Esophagus squamous epithelium (tissue), 4 donors: ENCODE measurements at regions not wholly inside any gene's neighbourhood (a gene's known extent, or its start where the extent isn't known, plus 50 kb on each side); places are given as distances from the start of the nearest gene placed in this dataset.

Source experiments
- CTCF ChIP-seq, 6 experiments: fragments of 450-650 bp in 4 of 6; fragments of 200-600 bp in 2 of 6; sonication (generic) in 2 of 6; IDR thresholded peaks; one replicate each; pipeline ENCODE4 v1.5.1; 2016 to 2019; ENCODE audit warnings: antibody characterized with exemption in 6 of 6, mild to moderate bottlenecking in 4 of 6, moderate library complexity in 4 of 6
- POLR2A ChIP-seq, 4 donors: fragments of 450-650 bp; IDR thresholded peaks; one replicate each; pipeline ENCODE4 v1.6.1; 2017; ENCODE audit warnings: antibody characterized with exemption in 4 of 4, mild to moderate bottlenecking in 4 of 4, moderate library complexity in 3 of 4

DNA sequence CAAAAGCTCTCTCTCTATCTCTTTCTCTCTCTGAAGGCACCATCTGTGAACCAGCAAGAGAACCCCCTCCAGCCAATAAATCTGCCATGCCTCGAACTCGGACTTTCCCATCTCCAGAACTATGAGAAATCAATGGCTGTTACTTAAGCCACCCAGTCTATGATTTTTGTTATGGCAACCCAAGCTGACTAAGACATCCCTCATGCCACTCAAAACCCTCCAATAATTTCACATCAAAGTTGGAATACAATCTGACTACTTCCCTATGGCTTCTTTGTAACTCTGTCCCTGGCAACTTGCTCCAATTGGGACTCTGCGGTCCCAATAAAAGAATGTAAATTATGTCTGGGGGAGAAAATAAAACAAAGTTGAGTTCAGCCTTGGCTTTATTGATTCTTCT is 265.7 kb downstream of the SHOX start:
- no peak for TF ChIP-seq CTCF (IDR thresholded peaks at IDR 0.05)
- TF ChIP-seq POLR2A (IDR thresholded peaks at IDR 0.05) = no peak
